ENCODE measurements at regions not wholly inside any gene's neighbourhood (a gene's known extent, or its start where the extent isn't known, plus 50 kb on each side); places are given as distances from the start of the nearest gene placed in this dataset.
"Not testable (repeated sequence)": the region's sequence is repeated elsewhere in the genome, so short reads cannot be mapped to it uniquely, and the experiment has no call there.

DNA sequence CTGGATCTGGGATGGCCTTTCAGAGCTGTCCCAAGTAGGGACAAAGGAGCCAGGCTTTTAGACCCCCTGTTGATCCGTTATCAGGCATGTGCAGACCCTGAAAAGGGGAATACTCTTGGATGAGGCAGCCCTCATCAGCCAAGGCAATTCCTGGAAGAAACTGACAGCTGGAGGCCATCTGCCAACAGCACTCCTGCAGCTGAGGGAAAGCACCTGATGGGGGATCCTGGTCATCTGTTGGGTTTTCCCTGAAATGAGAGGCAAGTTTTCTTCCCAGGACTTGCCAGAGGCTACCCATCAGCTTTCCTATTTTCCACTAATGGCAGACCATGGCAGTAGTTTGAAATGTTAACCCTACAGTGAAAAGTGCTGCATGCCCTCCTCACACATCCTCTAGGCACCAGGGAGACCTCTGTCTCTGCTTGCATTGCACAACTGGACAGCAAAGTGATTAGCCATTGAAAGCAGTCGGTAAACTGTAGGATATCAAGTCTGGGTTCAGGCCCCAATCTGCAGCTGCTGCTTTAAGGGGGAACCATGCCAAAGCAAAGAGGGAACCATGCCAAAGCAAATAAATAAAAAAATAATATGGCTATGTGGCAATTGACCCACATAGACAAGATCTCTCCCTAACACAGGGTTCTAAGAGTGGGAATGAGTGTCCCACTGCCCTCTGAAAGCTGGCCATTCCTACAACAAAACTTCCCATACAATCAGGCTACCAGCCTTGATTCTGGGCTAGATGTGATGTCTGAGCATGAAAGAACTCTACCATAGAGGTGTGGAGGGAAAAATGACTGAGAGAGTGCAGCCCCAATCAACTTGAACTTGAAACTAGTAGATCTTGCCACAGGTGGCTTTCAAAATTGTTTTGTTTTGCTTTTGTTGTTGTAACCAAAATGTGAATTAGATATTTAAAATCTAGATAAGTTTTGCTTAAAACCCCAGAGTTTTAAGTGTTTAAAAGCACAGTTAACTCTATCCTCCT is 232.0 kb upstream of the STT3B start:
- DNase-seq: no peak

DNA sequence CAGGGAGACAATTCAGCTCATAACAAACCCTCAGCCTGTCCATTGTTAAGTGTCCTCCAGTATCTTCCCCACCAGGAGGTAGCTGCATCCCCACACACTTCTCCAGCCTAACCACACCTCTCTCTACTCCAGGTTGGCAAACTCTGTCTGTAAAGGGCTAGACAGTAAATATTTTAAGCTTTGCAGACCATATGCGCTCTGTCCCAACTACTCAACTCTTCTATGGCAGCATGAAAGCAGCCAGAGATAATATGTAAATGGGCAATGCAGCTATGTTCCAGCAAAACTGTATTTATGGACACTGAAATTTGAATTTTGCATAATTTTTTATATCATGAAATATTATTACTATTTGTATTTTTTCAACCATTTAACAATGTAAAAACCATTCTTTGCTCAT is 230.4 kb upstream of the STT3B start:
- no peak for DNase-seq

DNA sequence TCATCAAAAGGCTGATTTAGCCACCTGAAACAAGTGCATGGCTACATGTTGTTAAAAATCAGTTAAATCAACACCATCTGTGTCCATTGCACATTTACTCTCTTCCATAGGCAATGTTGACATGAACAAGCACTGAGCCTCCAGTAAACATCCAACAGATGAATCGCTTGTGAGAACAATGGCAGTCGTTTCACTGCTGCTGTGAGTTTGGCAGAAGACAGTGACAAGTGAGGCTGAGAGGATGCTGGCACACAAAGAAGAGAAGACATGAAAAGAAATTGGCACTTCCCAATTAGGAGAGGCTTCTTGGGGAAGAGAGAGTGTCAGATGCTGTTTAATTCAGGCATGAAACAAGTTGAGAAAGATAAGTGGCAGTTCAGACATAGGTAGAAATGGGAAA is 227.4 kb upstream of the STT3B start:
- DNase-seq: no peak

DNA sequence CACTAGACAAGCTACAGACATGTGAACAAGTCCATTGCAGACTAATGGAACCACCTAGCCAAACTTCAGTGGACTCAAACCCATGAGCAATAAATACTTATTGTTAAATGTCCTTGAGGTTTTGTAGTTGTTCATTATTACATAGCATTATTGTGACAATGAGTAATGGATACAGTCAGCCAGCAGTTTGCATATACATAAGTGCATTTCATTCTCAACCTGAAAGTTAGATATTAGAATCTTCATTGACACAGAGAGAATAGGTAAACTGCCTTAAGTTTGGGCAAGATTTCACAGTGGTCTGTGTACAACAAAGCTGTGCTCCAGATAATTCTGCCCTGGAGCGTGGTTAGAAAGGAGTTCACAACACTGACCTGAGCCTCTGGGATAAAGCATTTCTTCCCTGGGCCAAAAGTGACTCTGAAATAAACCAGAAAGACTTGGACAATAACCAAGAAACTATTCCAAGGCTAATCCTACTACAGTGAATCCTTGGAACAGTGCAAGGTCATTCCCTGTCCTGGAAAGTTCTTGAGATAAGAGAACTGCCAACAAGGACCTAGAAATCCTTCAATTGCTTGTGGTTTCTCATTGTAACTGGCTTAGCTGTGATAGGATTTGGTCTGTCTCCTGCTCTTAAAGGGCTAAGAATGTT is 225.5 kb upstream of the STT3B start:
- no peak for DNase-seq

DNA sequence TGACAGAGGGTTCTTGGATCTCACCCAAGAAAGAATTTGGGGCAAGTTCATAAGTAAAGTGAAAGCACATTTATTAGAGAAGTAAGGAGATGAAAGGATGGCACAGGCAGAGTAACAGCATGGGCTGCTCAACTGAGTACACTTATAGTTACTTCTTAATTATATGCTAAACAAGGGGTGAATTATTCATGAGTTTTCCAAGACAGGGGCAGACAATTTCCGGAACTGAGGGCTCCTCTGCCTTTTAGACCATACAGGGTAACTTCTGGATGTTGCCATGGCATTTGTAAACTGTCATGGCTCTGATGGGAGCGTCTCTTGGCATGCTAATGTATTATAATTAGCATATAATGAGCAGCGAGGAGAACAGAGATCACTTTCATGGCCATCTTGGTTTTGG is 221.2 kb upstream of the STT3B start:
- DNase-seq: no peak

DNA sequence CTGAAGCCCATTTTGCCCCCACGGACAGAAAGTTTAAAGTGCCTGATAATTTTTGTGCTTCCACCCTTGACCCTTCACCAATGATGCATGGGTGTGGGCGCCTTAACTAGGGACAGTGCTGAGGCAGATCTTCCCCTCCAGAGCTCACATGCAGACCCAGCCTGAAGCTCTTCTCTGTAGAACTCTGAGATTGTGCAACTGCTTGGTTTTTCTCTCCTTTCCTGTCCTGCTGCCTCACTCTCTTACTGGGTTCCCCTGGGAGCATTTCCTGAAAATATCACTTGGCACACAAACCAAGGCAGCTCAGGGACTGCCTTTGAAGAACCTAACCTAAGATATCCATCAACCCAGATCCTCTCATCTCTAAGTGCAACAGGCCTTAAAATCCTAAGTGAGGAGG is 220.3 kb upstream of the STT3B start:
- DNase-seq: no peak

DNA sequence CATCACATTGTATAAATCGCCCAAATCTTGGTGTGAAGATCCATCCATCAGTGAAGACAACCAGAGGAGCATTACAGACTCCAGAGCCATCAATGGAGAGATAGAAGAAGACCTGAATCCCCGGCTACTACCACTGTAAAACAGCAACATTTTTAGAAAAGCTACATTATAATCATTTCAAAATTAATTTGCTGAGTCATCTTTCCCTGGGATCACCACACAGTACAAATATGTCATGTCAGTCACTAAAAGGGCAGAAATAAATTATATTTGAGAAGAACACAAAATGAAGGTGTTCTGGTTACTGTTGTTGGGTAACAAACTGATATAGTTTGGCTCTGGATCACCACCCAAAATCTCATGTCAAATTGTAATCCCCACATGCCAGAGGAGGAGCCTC is 218.5 kb upstream of the STT3B start:
- no peak for DNase-seq

DNA sequence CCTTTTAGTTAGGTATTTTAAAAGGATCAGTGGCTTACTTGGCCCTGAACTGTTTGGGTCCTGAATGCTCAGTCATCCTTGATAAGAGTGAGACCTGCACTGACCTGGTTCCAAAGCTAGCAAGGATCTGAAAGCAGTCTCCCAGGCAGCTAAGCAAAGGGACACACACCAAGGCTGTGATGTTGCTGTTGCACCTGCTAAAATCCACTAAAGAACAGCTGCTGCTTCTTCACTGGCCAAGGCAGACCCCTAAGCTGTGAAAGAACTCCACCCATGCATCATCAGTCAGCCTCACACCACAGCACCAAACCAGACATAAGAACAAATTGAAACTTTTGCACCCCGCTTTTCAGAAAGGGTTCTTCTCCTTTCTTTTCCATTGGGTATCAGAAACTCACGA is 213.4 kb upstream of the STT3B start:
- no peak for DNase-seq

DNA sequence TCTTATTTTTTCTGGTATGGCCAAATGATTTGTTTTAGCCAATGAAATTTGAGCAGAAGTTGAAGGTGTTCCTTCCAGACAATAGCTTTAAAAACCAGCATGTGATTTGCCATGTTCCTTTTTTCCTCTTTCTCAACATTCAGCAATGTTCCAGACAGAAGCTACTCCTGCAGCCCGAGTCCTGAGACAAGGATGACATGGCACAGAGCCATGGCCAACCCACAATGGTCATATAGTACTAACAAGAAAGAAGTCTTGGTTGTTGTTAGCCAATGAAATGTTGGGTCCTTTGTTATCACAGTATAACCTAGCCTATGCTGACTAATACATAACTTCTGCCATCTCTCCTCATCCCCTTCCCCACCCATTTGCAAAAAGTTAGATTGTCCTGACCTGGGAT is 211.1 kb upstream of the STT3B start:
- no peak for DNase-seq

DNA sequence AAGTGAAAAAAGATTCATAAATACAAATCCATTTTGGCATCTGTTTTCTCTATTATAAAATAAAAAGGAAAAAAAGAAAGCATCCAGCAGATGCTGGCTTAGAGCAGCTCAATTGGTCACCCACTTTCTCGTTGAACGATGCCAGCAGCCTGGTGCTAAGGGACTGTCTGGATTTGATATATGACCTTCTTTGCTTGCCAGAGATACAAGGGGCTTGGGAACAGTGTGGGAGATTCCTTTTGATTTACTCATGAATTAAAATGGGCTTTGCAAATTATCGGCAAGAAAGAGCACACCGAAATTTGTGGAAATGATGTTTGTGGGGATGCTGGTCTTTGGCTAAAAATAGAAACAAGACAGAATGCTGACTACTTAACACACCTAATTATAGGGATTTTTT is 210.3 kb upstream of the STT3B start:
- DNase-seq: no peak

DNA sequence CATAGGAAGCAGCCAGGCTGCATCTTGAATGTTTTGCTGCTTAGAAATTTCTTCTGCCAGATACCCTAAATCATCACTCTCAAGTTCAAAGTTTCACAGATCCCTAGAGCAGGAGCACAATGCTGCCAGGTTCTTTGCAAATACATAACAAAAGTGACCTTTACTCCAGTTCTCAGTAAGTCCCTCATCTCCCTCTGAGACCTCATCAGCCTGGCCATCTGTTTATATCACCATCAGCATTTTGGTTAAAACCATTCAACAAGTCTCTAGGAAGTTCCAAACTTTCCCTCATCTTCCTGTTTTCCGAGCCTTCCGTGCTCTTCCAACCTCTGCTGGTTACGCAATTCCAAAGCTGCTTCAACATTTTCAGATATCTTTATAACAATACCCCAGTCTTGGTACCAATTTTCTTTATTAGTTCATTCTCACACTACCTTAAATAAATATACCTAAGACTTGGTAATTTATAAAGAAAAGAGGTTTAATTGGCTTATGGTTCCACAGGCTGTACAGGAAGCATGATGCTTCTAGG is 204.8 kb upstream of the STT3B start:
- not testable (repeated sequence) for DNase-seq

DNA sequence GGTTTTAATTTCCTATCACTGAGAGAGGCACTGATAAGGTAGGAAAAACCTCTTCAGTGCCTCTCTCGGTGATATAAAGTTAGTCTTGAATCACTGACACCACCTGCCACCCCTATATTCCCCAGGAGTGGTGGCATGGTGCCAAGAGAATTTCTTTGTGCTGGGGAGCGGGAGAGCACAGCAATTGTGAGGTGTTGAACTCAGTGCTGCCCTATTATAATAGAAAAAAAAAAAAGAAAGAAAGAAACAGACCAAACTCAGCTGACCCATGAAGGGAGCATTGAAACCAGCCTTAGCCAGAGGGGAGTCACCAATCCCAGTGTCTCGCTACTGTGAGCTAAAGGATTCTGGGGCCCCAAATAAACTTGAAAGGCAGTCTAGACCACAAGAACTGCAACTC is 201.4 kb upstream of the STT3B start:
- no peak for DNase-seq

DNA sequence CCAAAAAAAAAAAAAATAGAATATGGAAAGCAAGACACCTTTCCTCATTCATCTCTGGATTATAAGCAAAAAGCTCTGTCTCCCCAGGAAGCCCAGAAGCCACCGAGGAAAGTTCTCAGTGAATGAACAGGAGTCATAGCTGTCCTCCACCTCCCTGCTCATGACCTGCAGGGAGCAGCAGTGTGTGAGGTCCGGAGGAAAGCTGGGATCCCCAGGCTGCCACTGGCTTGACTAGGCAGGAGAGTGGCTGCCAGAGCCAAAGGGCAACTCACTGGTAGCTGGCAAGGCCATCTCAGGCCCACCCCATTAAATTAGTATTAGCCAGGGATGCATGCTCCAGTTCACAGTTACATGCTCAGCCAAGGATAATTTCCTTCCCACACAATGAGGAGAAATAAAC is 191.6 kb upstream of the STT3B start:
- no peak for DNase-seq

DNA sequence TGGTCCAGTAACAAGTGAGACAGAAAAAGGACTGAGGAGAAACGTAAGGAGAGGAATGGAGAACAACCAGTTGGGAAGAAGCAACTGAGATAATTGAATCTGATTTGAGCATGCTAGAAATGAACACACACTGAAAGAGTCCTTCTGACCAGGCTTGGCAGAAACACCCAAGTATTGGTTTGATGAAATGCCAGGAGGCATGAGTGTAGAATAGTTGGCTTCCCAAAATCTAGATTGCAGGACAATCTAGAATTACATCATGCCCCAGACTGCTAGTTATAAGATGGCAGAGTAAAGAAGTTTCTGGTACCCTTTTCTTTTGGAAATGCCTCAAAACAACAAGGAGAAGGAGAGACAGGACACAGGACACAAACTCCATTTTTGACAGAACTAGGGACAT is 189.7 kb upstream of the STT3B start:
- no peak for DNase-seq

DNA sequence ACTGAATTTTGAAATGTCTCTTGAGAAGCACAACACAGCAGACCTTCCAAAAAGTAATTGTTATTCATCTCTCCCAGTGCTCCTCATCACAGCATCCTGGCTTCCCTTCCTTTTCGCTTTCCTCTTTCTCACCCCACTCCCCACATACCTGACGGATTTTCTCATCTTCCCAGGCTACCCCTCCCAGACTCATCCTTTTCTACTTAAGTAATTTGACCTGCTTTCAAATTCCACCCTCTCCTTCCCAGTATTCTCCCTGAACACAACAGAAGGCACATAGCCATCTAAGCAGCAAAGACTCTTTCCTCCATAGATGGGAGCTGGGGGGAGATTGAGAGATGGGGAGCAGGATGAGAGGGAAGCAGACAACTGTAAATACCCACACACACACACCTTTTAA is 187.1 kb upstream of the STT3B start:
- no peak for DNase-seq

DNA sequence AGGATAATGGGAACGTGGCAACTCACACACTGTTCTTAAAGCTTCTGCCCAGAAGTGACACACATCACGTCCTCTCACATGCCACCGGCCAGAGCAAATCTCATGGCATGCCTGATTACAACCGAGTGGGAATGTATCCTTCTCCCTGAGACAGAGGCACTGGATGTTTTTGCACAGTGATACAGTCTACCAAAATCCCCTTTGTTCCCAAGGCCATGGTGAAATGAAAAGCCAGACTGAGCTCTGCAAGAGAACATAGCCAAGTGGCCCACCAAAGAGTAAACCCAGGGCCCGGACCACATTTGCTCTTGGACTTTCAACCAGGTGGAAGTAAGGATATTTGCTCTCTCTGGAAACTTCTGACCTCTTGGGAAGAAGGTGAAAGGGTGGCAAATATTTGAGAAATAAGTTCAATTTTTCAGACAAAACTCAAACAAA is 186.2 kb upstream of the STT3B start:
- DNase-seq: no peak

DNA sequence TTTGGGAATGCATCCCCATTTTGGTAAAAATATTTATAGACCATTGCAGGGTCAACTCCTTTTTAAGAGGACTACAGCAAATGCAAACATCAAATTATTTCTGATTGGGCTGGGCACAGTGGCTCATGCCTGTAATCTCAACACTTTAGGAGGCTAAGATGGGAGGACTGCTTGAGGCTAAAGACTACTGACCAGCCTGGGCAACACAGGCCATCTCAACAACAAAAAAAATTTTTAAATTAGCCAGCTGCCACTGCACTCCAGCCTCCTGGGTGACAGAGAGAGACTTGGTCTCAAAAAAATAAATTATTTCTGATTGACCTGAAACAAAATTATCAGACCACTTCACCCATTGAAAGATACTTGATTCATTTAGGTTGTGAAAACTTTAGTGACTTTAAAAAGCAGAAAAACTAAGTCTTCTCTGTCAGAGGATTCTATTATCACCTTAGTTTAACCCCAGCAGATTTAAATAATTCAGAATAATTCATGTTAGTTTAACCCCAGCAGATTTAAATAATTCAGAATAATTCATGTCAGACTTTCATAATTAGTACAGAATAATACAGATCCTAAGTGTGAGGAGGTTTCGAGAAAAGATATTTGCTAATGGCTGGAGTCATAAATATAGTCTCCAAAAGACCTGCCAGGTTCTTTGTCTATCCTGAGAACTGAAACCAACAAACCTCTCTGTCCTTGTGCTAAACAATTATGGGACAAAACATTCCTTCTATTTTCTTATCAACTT is 183.6 kb upstream of the STT3B start:
- DNase-seq: no peak

DNA sequence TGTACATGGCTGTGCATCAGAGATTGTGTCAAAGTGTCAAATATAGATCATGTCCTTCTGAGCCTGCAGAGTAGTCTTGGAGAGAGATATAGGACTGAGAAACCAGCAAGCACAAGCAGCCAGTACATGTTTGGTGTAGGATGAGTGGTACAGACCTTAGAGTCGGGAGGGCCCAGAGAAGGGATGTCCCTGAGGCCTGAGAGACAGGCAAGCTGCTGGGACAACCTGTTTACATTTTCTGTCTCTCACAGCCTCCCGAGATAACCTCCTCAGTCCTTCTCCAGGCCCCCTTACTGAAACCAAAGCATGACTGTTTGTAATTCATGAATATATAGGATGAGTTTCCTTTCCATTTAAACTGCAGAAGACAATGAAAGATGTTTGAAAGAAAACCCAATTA is 182.4 kb upstream of the STT3B start:
- no peak for DNase-seq

DNA sequence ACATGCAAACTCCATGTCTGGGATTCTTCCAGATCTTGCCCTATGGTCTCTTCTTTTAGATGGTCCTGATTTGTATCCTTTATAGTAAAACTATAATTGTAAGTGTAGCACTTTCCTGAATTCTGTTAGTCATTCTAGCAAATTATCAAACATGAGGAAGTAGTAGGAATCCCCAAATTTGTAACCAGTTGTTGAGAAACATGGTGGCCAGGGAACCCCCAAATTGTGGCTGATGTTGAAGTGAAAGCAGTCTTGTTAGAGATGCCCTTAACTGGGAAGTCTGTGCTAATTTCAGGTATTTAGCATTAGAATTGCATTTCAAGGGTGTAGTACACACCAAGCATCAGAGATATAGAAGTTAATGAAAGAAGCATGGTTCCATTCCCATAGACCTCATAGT is 180.4 kb upstream of the STT3B start:
- DNase-seq: no peak

DNA sequence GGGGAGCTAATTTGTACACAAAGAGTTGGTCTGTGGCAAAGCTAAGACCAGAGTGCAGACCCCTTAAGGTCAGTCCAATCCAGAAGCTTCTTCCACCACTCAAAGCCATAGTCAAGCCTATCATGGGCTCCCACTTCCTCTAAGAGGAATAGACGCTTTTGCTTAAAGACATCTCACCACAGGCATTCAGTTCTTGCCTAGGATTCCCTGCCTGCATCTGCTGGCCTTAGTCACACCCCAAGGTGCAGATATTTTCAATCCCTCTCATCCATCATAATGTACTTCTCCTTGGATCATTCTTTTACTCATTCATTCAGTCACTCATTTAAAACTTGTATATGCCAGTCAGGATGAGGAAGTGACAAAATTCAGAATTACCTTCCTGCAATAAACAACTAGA is 179.6 kb upstream of the STT3B start:
- DNase-seq: no peak

DNA sequence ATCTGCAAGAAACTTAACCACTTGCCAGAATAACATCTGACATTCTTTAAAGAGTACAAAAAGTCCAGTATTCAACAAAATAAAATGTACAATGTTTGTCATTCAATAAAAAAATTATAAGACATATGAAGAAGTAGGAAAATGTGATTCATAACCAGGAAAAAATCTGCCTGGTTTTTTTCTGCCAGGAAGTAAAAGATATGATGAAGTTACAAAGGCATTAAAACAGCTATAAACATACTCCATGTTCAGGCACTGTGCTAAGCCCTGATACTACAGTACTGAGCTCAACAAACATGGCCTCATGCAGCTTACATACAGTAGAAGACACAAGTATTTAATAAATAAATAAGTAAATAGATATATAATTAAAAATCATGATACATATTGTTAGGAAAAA is 178.4 kb upstream of the STT3B start:
- DNase-seq: no peak

DNA sequence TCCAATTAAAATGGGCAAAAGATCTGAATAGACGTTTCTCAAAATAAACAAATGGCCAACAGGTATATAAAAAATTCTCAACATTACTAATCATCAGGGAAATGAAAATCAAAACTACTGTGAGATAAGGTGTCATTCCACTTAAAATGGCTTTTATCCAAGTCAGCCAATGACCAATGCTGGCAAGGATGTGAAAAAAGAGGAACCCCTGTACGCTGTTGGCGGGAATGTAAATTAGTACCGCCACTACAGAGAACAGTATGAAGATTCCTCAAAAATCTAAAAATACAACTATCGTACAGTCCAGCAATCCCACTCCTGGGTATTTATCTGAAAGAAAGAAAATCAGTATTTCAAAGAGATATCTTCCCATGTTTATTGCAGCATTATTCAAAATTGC is 176.9 kb upstream of the STT3B start:
- DNase-seq: no peak

DNA sequence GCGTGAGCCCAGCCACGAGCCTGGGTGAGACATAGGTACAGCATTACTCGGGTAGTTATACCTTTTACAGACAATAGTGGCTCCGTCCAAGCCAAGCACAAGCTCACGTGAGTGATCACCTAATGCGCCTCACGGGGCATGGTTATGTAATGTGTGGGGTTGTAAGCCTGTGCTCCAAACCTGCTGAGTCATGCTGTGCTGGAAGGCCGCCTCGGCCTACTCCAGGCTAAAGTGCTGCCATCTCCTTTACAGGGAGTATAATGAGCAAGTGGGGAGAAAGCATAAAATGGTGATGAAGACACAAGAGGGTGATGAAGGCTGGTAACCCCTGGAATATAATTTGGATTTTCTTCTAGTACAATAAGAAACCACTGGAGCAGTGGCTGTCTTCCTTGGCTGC is 175.8 kb upstream of the STT3B start:
- DNase-seq: no peak

DNA sequence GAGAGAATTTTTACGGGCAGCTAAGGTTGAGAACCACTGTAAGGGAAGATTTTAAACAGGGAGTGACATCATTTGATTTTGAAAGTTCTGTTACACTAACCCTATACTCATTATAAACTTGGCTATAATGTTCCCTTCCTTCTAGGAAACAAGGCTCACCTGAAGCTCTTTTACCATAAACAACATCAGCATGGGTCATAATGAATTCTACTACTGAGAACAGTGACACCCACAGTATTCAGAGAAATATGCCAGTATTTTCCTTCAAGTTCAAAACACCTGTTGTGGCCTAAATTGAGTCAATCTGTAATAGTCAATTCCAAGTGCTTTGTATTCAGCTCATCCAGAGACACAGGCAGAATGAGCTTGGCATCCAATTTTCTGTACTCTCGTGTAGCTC is 175.3 kb upstream of the STT3B start:
- no peak for DNase-seq

Data from stimulated activated CD4-positive, alpha-beta T cell treated with anti-CD3 and anti-CD28 coated beads, Interleukin-15, amount 100 ng/mL, for 24 hours (primary cell).